ENCODE measurements at regions not wholly inside any gene's neighbourhood (a gene's known extent, or its start where the extent isn't known, plus 50 kb on each side); places are given as distances from the start of the nearest gene placed in this dataset.

DNA sequence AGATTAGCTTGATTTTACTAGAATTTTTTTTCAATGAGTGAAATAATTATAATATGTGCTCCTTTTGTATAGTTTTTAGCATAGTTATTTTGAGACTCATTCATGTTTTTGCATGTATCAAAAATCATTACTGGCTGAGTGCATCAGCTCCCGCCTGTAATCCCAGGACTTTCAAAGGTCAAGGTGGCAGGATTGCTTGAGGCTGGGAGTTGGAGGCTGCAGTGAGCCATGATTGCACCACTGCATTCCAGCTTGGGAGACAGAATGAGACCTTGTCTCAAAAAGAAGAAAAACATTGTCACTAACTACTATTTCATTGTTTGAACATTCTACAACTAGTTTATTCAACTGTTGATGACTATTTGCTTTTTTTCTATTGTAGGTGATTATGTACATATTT lies 802.7 kb downstream of the SLC16A7 start:
- Histone ChIP-seq H2AFZ (ENCODE audit: low read depth, low read length) (no peak overlapping the region), H3K4me2 (ENCODE audit: insufficient read depth, low read length) (no peak overlapping the region), H3K9ac (ENCODE audit: insufficient read depth in 1 of 2, low read depth in 2 of 2, low read length in 2 of 2) (no peak overlapping the region), H3K27me3 (ENCODE audit: control insufficient read depth in 2 of 2, insufficient read depth in 2 of 2, low read length in 2 of 2) (no peaks in the 10 kb centered on the region), H3K79me2 (ENCODE audit: control insufficient read depth, insufficient read depth, low read length) (no peaks in the 10 kb centered on the region), H3K4me3 (no peak overlapping the region), H3K36me3 (ENCODE audit: control insufficient read depth, insufficient read depth, low read length) (no peaks in the 10 kb centered on the region), H4K20me1 (replicated peaks; ENCODE audit: control insufficient read depth, insufficient read depth, low read length) (no peaks in the 10 kb centered on the region), H3K9me1 (ENCODE audit: control insufficient read depth, insufficient read depth, low read length) (no peaks in the 10 kb centered on the region), H3K4me1 (replicated peaks in 1 of 2; ENCODE audit: control insufficient read depth in 2 of 2, insufficient read depth in 2 of 2, low read length in 2 of 2) (no peaks in the 10 kb centered on the region), H3K9me3 (replicated peaks; ENCODE audit: control insufficient read depth, insufficient read depth, low read depth, low read length) (no peaks in the 10 kb centered on the region; the same call in 1 of the 2 replicates), H3K27ac (ENCODE audit: extremely low read depth, low read depth, low read length) (no peak overlapping the region)
- DNase-seq (ENCODE audit: extremely low read depth in 1 of 4, low spot score in 3 of 4) (no peak), ATAC-seq (no peak), FAIRE-seq (no peak)
- ChIA-PET CTCF (ENCODE audit: low intra/inter-chr PET ratio) (no interaction called here), POLR2A (no interaction called here)
- WGBS (ENCODE audit: insufficient coverage, low coverage, missing lambda C conversion rate): 0% methylated on average over 1 of the region's 1 CpG
- intact Hi-C loops (cut with micrococcal nuclease): no loop called here
- in situ Hi-C loops (cut with MboI): no loop called here
- TF ChIP-seq, protein P1, sequence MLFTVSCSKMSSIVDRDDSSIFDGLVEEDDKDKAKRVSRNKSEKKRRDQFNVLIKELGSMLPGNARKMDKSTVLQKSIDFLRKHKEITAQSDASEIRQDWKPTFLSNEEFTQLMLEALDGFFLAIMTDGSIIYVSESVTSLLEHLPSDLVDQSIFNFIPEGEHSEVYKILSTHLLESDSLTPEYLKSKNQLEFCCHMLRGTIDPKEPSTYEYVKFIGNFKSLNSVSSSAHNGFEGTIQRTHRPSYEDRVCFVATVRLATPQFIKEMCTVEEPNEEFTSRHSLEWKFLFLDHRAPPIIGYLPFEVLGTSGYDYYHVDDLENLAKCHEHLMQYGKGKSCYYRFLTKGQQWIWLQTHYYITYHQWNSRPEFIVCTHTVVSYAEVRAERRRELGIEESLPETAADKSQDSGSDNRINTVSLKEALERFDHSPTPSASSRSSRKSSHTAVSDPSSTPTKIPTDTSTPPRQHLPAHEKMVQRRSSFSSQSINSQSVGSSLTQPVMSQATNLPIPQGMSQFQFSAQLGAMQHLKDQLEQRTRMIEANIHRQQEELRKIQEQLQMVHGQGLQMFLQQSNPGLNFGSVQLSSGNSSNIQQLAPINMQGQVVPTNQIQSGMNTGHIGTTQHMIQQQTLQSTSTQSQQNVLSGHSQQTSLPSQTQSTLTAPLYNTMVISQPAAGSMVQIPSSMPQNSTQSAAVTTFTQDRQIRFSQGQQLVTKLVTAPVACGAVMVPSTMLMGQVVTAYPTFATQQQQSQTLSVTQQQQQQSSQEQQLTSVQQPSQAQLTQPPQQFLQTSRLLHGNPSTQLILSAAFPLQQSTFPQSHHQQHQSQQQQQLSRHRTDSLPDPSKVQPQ (CRISPR knock-in tag; IDR thresholded peaks at IDR 0.05; ENCODE audit: borderline replicate concordance): no peak
- TF ChIP-seq SP2 (IDR thresholded peaks at IDR 0.05; ENCODE audit: extremely low read depth, low read depth, low read length, poor library complexity, severe bottlenecking) (no peak), ZNF584 (CRISPR knock-in tag; IDR thresholded peaks at IDR 0.05; ENCODE audit: low read depth) (no peak), POU5F1 (IDR thresholded peaks at IDR 0.05; ENCODE audit: borderline replicate concordance, low read depth, low read length, partially characterized antibody) (no peak), ERF (CRISPR knock-in tag; IDR thresholded peaks at IDR 0.05) (no peak), MAFK (IDR thresholded peaks at IDR 0.05; ENCODE audit: low read length) (no peak)
- no TSS peak for BruUV-seq (replicated peaks)

Measured in K562 (cell line).